ENCODE measurements at regions not wholly inside any gene's neighbourhood (a gene's known extent, or its start where the extent isn't known, plus 50 kb on each side); places are given as distances from the start of the nearest gene placed in this dataset.
A peak's percentile ranks its signal among the peaks of the same experiment; 100 is the strongest.

- DNase-seq, result no peak
Measured at GRCh38 chr5:167233507-167234220, 1057.8 kb upstream of the WWC1 start.

GRCh38 chr5:167241436-167242067, 1049.9 kb upstream of the WWC1 start:
- no peak for DNase-seq

DNA sequence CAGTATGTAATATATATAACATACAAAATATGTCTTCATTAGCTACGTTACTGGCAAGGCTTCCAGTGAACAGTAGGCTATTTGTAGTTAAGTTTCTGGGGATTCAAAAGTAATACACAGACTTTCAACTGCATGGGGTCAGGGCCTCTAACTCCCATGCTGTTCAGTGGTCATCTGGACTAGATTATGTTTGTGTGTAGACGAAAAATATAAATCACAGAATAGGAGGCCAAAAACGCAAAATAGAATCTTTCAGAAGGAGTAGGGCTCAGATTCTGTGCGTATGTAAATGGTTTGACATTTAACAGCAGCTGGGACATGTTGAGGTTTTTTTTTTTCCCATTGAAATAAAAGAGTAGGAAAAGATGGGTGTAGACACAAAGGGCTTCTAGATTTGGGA, 1048.7 kb upstream of the WWC1 start:
- no peak for DNase-seq

- DNase-seq, result no peak
Measured at GRCh38 chr5:167243463-167243862, 1048.0 kb upstream of the WWC1 start.

DNA sequence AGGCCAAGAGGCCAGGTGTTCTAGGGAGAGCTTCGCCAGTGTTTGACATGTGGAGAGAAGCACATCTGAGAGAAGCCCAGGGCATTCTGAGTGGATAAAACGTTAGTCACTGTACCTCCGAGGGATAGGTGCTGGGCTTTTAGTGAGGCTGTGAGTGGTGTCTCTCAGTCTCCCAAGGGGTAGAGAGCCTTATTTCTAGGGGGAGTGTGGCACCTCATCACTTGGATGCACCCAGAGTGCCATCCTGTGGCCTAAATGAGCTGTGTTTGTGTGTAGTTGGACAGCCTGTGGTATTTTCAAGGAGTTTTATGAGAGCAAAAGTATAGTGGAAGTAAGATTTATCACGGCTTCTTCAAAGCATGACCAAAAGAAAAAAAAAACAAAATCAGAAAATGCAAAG, 1046.9 kb upstream of the WWC1 start:
- no peak for DNase-seq

GRCh38 chr5:167245868-167246267, 1045.6 kb upstream of the WWC1 start:
- no peak for DNase-seq

GRCh38 chr5:167247816-167248215, 1043.6 kb upstream of the WWC1 start:
- no peak for DNase-seq

DNA sequence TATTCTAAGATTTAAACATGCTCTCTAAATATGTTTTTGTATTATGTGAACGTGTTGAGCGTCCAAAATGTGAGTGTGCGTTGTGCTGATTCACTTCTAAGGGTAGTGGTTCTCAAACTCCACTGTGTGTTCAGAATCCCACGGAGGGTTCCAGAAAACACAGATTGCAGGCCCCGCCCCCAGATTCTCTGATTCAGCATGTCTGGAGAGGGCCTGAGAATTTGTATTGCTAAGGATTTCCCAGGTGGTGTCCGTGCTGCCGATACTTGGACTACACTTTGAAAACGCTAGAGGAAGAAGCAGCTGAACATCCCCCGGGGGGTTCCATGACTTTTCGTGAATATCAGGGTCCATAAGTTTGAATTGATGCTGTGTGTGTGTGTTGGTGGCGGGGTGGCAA, 1043.2 kb upstream of the WWC1 start:
- DNase-seq, result no peak

GRCh38 chr5:167250996-167251395, 1040.4 kb upstream of the WWC1 start:
- DNase-seq, result no peak

DNA sequence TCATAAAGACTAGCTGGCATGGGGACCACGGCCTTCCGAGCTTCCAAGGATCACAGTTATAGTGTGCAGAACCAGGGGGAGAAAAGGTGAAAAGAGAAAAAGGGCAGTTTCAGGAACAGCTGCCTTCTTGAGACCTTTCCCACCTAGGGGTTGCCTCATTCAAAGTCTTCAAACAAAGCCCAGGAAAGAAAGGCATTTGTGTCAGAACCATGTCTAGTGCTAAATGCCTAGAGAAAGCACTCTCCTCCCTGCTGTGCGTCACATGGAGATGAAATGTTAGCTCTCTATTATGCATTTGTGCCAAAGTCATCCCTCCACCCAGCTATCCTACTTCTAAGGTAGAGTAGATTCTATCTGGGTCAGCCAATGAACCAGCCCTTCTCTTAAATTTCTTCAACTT, 1037.3 kb upstream of the WWC1 start:
- no peak for DNase-seq

DNA sequence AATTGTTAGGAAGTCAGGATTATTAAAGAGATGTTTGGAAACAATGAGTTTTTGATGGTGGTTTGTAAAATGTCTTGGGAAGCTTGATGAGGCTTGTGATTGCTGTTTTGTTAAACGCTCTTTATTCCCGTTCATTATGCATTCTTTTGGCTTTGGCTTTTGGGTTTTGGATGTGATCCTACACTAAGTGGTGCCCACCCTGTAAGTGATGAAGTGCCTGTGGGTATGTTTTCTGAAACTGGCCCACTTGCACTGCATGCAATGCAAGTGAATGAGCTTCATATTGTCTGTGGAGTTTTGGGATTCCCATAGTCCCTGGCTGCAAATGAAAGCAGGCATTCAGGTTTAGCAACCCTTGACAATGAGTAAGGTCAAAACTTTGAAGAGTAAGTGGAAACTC, 1035.5 kb upstream of the WWC1 start:
- no peak for DNase-seq

DNA sequence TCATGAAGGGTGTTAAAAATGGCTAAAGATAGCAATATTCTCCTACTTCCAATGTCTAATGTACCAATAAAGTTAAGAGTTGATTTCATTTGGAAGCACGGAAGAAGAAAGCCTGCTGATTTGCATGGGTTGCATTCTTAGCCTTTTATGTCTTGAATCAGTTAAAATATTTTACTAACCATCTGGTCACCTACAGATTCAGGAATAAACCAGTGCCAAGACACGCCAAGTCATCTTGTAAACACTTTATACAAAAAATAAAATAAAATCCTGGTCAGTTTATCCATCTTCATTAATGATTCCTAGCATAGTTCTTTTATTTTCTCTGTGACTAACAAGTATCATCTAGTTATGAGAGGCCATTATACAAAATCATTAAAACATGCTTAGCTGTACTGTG, 1031.6 kb upstream of the WWC1 start:
- DNase-seq, result no peak

- no peak for DNase-seq
Measured at GRCh38 chr5:167261309-167262100, 1029.9 kb upstream of the WWC1 start.

DNA sequence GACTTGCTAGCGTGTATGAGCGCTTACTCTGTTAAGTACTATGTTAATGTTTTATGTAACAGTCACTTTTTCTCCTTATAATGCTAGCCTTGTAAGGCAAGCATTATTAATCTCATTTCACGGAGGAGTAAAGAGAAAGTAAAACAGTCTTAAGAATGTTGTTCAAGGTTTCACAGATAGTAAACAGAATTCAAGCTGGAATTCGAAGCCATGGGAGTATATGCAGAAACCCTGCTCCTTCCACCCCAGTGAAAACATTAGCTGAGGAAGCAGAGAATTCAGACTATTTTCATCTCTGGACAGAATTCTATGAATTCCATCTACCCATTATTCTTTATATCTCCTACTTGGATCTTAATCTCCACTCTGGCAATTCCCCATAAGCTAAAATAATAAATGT, 1028.3 kb upstream of the WWC1 start:
- DNase-seq, result no peak

DNA sequence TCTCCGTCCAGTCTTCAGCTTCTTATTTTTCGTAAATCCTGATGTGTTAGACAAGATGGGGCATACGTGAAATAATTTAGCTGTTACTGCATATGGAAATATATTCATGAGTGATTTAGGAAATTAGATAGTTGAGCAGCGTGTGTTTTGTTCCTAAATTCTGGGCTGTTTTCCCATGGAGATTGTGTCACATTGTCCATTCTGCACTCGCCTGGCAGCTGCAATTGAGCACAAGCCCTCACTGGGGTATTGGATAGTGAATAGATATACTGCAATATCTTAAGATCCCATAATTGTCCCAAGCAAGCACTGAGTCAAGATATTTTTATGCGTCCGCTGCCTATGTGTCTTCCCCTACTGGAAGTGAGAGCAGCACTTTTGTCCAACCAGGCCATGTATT, 1027.1 kb upstream of the WWC1 start:
- no peak for DNase-seq

GRCh38 chr5:167268337-167268736, 1023.1 kb upstream of the WWC1 start:
- no peak for DNase-seq

DNA sequence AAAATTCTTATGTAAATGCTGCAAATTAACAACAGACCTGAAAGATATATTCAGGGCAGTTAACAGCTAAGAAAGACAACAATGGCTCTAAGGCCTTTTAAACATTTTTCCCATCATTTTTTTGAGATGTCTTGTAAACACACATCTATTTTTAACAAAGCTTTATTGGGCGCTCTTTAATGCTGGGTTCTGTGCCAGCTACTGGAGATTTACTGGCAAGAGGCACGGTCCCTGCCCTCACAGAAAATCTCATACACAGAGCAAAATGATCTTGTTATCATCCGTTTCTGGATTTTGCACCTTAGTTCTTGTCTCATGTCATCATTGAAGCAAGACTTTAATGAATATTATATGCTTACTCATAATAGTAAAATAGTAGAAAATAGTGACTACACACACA, 1022.3 kb upstream of the WWC1 start:
- DNase-seq, result no peak

DNA sequence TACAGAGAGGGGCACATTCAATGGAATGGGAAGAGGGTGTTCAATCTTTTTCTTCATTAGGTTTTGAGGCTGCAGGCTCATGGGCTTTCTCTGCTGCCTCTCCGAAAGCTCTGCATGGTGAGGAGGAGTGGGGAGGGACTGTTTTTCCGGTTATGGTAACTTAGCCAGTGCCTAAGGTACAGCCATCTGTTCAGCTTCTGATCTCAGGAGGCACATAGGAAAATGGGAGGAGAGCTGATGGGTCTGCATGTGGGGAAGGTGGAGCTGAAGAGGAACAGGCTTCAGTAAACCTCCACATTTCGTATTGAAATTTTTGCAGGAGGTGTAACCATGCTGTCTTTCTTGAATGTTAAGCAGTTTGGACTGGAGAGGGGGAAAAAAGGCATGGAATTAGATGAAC, 1020.4 kb upstream of the WWC1 start:
- peak in 1 of 2 donors; percentile 45 for DNase-seq

- no peak for DNase-seq
Measured at GRCh38 chr5:167271511-167271910, 1019.9 kb upstream of the WWC1 start.

- no peak for DNase-seq
Measured at GRCh38 chr5:167280111-167280510, 1011.3 kb upstream of the WWC1 start.

GRCh38 chr5:167281925-167282324, 1009.5 kb upstream of the WWC1 start:
- no peak for DNase-seq

DNA sequence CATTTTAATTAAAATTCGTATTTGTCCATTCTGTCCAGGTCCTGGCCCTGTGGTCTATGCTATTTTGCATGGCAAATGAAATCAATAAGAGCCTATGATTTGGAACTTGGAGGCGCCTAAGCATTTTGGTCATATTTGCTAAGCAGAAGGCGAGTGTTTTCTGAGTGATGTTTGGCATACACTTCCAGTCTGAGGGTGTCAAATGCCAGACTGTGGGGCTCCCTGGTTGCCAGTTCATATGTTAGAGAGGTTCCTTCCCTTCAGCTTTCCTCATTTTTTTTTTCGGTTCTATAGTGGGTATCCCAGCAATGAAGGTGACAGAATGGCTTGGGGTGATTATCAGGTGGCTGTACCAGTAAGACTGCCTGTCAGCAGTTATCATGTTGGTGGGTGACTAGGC, 1007.8 kb upstream of the WWC1 start:
- no peak for DNase-seq

DNA sequence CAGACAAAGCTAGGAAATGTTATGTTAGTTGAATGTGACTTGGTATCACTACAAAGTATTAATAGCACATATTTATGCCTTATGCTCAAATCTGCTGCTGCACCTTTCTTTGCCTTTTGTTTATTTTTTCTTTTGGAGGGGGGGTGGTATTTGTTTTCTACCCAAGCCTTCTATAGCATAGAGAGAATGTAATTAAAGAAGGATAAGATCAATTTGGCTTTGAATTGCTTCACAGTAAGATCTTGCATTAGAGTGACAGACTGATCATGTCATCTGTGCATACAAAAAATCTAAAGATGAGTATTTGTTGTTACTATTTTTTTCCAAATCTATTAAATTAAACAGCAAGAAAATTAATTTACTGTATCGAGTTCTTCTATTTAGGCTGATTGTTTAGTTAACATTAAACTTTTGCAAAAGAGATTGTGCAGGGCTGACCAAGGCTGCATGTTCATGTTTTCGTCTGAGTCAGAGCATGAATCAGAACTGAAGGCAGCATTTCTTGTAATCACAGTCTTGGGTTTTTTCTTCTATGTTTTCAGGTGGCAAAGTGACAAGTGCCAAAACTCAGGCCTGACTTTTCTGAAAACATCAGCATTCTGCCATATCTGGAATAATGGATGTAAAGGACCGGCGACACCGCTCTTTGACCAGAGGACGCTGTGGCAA, 1007.1 kb upstream of the WWC1 start:
- DNase-seq, result no peak

DNA sequence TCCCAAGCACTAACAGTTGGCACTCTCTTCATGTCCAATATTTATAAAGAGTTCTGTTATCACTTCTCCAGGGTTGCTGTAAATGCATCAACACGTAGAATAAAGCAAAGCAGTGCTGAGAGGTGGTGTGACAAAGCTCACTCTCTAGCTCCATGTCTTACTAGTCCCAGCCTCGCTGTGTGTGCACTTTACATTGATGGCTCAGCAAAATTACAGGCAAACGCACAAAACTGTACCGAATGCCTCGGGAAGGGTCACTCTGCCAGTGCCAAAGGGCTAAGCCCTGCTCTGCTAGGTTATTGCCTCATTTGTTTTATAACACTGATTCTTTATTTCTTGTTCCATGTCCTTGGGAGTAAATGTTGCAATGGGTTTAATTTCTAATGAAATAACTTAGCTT, 1005.9 kb upstream of the WWC1 start:
- no peak for DNase-seq
